ENCODE measurements at regions not wholly inside any gene's neighbourhood (a gene's known extent, or its start where the extent isn't known, plus 50 kb on each side); places are given as distances from the start of the nearest gene placed in this dataset.

DNA sequence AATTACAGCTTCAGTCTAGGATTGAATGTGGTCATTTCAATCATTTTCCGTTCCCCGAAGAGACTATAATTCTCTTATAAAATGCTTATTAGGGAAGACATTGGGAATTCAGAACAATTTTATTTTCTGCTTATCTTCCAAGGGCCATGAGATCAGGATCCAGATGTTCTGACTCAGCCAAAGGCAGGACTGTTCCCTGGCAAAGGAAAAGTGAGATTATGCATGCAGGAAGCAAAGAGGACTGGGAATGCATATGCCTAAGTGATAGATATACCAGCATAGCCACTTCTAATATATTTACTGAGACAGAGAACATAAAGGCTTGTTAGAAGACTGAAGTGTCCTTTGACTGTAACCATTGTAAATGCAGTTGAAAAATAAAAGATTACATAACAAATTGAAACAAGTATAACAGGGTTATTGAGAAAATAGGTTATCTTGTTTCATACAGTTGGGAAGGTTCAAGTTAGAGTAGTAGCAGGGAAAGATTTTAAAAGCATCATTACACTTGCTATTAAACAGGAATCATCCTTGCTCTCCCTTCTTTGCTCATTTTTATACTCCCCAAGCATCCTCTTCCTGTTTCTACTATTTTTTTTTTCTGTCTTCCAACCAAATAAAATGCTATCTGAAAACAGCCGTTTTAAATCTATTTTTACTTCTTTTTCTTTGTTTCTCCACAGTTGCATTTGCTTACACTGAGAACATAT lies 439.6 kb upstream of the ADAMTS5 start:
- no peak for DNase-seq (ENCODE audit: low spot score)
- no peak overlapping the region for H3K4me3 ChIP-seq
- ATAC-seq (ENCODE audit: insufficient number of reproducible peaks, low FRiP score, low read depth) = no peak

DNA sequence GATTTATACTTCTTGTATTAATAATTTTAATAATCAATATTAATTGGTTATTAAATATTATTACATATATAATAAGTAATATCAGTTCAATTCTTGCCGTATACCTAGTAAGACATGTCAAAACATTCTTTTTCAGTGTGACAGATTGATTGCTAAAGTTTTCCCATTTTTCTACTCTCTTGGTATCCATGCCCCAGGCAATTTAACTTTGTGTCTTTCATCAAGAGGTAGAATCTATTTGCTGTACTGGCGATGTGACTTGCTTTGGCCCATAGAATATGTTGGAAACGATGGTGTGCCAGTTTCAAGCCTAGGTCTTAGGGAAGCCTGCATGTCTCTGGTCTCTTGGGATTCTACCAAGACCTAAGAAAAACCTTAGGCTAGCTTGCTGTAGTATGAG lies 436.1 kb upstream of the ADAMTS5 start:
- TF ChIP-seq, protein P1, sequence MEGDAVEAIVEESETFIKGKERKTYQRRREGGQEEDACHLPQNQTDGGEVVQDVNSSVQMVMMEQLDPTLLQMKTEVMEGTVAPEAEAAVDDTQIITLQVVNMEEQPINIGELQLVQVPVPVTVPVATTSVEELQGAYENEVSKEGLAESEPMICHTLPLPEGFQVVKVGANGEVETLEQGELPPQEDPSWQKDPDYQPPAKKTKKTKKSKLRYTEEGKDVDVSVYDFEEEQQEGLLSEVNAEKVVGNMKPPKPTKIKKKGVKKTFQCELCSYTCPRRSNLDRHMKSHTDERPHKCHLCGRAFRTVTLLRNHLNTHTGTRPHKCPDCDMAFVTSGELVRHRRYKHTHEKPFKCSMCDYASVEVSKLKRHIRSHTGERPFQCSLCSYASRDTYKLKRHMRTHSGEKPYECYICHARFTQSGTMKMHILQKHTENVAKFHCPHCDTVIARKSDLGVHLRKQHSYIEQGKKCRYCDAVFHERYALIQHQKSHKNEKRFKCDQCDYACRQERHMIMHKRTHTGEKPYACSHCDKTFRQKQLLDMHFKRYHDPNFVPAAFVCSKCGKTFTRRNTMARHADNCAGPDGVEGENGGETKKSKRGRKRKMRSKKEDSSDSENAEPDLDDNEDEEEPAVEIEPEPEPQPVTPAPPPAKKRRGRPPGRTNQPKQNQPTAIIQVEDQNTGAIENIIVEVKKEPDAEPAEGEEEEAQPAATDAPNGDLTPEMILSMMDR (IDR thresholded peaks at IDR 0.05) = no peak

More for the DNA sequence above, 439.6 kb upstream of the ADAMTS5 start:
- Histone ChIP-seq H3K27me3 (replicated peaks; ENCODE audit: insufficient read depth) (no peaks in the 10 kb centered on the region), H3K36me3 (no peaks in the 10 kb centered on the region), H3K4me1 (ENCODE audit: control insufficient read depth in 1 of 2, low read depth in 2 of 2) (peaks cover 3 to 4% of the 10 kb centered on the region in 2 donors), H3K27ac (no peak overlapping the region), H3K9me3 (no peaks in the 10 kb centered on the region)
- TF ChIP-seq, protein P1 (IDR thresholded peaks at IDR 0.05) = no peak

DNA sequence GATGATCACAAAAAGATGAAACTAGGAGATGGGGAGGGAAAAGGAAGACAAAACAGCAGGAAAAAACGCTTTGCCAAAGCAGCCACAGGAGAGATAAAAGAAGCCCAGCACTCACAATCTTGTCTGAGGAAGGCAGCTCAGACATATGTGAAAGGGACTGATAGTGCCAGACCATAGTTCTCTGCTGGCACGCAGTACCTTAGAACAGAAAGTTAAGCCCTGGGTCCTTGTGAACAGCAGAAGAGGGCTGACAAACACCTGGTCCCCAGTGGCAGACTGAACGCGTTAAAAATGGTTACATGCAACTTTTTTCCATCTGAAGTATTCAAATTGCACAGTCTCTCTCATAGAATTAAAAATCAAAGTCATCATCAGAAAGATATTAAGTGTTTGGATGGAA lies 433.2 kb upstream of the ADAMTS5 start:
- ATAC-seq (ENCODE audit: insufficient number of reproducible peaks, low FRiP score, low read depth) (no peak), DNase-seq (ENCODE audit: low spot score) (no peak)
- Histone ChIP-seq H3K4me1 (ENCODE audit: control insufficient read depth in 1 of 2, low read depth in 2 of 2) (peaks cover 0 to under 1% of the 10 kb centered on the region in 2 donors), H3K4me3 (no peak overlapping the region), H3K27ac (no peak overlapping the region), H3K27me3 (replicated peaks; ENCODE audit: insufficient read depth) (no peaks in the 10 kb centered on the region), H3K36me3 (no peaks in the 10 kb centered on the region), H3K9me3 (no peaks in the 10 kb centered on the region)
- TF ChIP-seq, protein P1 (IDR thresholded peaks at IDR 0.05) = no peak

More for the DNA sequence above, 436.1 kb upstream of the ADAMTS5 start:
- DNase-seq (ENCODE audit: low spot score) (no peak), ATAC-seq (ENCODE audit: insufficient number of reproducible peaks, low FRiP score, low read depth) (no peak)
- H3K36me3 ChIP-seq = no peaks in the 10 kb centered on the region
- H3K27me3 ChIP-seq (replicated peaks; ENCODE audit: insufficient read depth) = no peaks in the 10 kb centered on the region
- peaks cover 3 to 4% of the 10 kb centered on the region in 2 donors for H3K4me1 ChIP-seq (ENCODE audit: control insufficient read depth in 1 of 2, low read depth in 2 of 2)
- H3K4me3 ChIP-seq = no peak overlapping the region
- H3K9me3 ChIP-seq = no peaks in the 10 kb centered on the region
- no peak overlapping the region for H3K27ac ChIP-seq

DNA sequence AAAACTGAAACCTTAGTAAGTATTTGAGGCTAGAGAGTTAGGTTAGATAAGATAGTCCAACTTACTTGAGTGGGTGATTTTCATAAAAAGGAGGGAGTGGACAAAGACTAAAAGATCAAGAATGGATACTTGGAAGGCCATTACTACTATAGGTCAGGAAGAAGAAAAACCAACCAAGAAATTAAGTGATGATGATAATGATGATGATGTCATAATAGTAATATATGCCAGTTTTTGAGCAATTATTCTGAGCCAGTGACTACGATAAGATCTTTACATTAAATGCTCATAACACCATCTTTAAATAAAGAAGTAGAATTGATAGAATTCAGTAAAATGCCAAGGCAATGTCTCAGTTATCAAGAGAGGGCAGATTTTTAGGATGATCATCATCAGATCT lies 430.7 kb upstream of the ADAMTS5 start:
- DNase-seq (ENCODE audit: low spot score) = no peak

GRCh38 chr21:27393726-27394125 lies 426.8 kb upstream of the ADAMTS5 start:
- DNase-seq (ENCODE audit: low spot score) (no peak), ATAC-seq (ENCODE audit: insufficient number of reproducible peaks, low FRiP score, low read depth) (no peak)
- H3K9me3 ChIP-seq = no peaks in the 10 kb centered on the region
- no peak overlapping the region for H3K4me3 ChIP-seq
- TF ChIP-seq, protein P1 (IDR thresholded peaks at IDR 0.05) = no peak
- no peaks in the 10 kb centered on the region for H3K27me3 ChIP-seq (replicated peaks; ENCODE audit: insufficient read depth)
- H3K4me1 ChIP-seq (ENCODE audit: control insufficient read depth in 1 of 2, low read depth in 2 of 2) = peaks cover 20 to 27% of the 10 kb centered on the region in 2 donors
- no peak overlapping the region for H3K27ac ChIP-seq
- H3K36me3 ChIP-seq = no peaks in the 10 kb centered on the region

More for the DNA sequence above, 430.7 kb upstream of the ADAMTS5 start:
- H3K27ac ChIP-seq = no peak overlapping the region
- H3K4me3 ChIP-seq = no peak overlapping the region
- H3K27me3 ChIP-seq (replicated peaks; ENCODE audit: insufficient read depth) = no peaks in the 10 kb centered on the region
- peaks cover 17 to 22% of the 10 kb centered on the region in 2 donors for H3K4me1 ChIP-seq (ENCODE audit: control insufficient read depth in 1 of 2, low read depth in 2 of 2)
- no peak for ATAC-seq (ENCODE audit: insufficient number of reproducible peaks, low FRiP score, low read depth)
- TF ChIP-seq, protein P1 (IDR thresholded peaks at IDR 0.05) = no peak
- H3K36me3 ChIP-seq = no peaks in the 10 kb centered on the region
- no peaks in the 10 kb centered on the region for H3K9me3 ChIP-seq

Data from thoracic aorta (tissue), 2 donors.